ENCODE measurements at regions not wholly inside any gene's neighbourhood (a gene's known extent, or its start where the extent isn't known, plus 50 kb on each side); places are given as distances from the start of the nearest gene placed in this dataset.

DNA sequence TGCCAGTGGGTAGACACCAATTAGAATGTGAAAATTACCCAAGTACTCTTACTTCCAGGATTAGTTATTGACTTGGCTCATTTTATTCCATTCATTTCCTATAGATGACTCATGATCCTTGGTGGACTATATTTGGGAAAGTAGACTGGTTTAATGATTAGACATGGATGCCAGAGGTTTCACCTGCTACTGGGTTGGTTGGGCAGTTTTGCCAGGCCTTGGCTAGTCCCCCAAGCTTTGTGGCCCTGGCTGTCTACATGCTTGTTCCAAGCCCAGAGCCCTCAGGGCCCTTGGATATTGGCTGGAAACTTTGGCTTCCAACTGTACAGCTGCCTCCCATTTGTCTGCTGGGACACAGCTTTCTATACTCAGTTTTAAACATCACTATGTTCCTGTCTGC, 104.1 kb downstream of the ZFP64 start:
- H4K91ac ChIP-seq (replicated peaks; ENCODE audit: insufficient read length, low read length): no peak overlapping the region
- H3K23me2 ChIP-seq (ENCODE audit: low read depth, low read length): no peaks in the 10 kb centered on the region
- no peak overlapping the region for H3K18ac ChIP-seq (ENCODE audit: extremely low read depth, low read length)
- DNase-seq (ENCODE audit: low read depth in 1 of 2, low spot score in 2 of 2) (no peak), FAIRE-seq (no peak)
- CTCF ChIA-PET (ENCODE audit: partially characterized antibody): interaction anchor here (1.0 kb wide), 1 partner anchor 307 kb away, joined by 4 read pairs; no protein-coding TSS in a partner anchor
- H3K36me3 ChIP-seq (ENCODE audit: control insufficient read depth in 2 of 4, insufficient read depth in 4 of 4, low read length in 3 of 4): peaks cover 11 to 34% (median 25%) of the 10 kb centered on the region in 4 experiments
- no peaks in the 10 kb centered on the region for H3K79me1 ChIP-seq (ENCODE audit: low read depth, low read length)
- peaks cover 17 to 19% of the 10 kb centered on the region in 2 experiments for H3K9me3 ChIP-seq (ENCODE audit: insufficient read depth in 2 of 2, low read depth in 1 of 2, low read length in 1 of 2)
- no peak overlapping the region for H4K5ac ChIP-seq (ENCODE audit: insufficient read length, low read depth, low read length)
- H4K20me1 ChIP-seq (replicated peaks in 1 of 2; ENCODE audit: control insufficient read depth in 1 of 2, insufficient read depth in 2 of 2, low read length in 2 of 2): no peaks in the 10 kb centered on the region
- H2BK12ac ChIP-seq (ENCODE audit: low read depth, low read length): no peak overlapping the region
- H4K8ac ChIP-seq (ENCODE audit: extremely low read depth, insufficient read depth, low read length): no peak overlapping the region
- no peak overlapping the region for H2AFZ ChIP-seq (ENCODE audit: low read length)
- H2BK5ac ChIP-seq (ENCODE audit: low read depth, low read length): no peak overlapping the region
- H3K4me1 ChIP-seq (replicated peaks in 1 of 4; ENCODE audit: control insufficient read depth in 3 of 4, insufficient read depth in 4 of 4, low read length in 3 of 4): peaks cover 0 to 2% (median 0%) of the 10 kb centered on the region in 4 experiments; a peak in 2 of 7 replicates
- H3K23ac ChIP-seq (ENCODE audit: insufficient read length): no peak overlapping the region
- no peak overlapping the region for H3K4ac ChIP-seq (replicated peaks; ENCODE audit: insufficient read length, low read depth, low read length)
- H3K14ac ChIP-seq (ENCODE audit: insufficient read length): no peak overlapping the region
- no peak overlapping the region for H2AK5ac ChIP-seq (ENCODE audit: low read depth, low read length)
- H2BK15ac ChIP-seq (ENCODE audit: low read length): no peak overlapping the region
- no peak overlapping the region for H3K4me2 ChIP-seq (ENCODE audit: insufficient read depth in 1 of 2, low read depth in 2 of 2, low read length in 2 of 2)
- no peaks in the 10 kb centered on the region for H3K27me3 ChIP-seq (replicated peaks in 1 of 4; ENCODE audit: control insufficient read depth in 3 of 4, extremely low read depth in 1 of 4, insufficient read depth in 3 of 4, low read length in 3 of 4)
- H3K9ac ChIP-seq (replicated peaks in 1 of 4; ENCODE audit: extremely low read depth in 1 of 4, low read depth in 3 of 4, low read length in 3 of 4): no peak overlapping the region; a peak in 2 of 7 replicates
- no peak overlapping the region for H2BK20ac ChIP-seq (ENCODE audit: low read length)
- TF ChIP-seq CBX8 (IDR thresholded peaks at IDR 0.05; ENCODE audit: borderline replicate concordance, low read depth, low read length) (no peak), NANOG (IDR thresholded peaks at IDR 0.05; ENCODE audit: insufficient read depth, low read depth, low read length, poor library complexity, severe bottlenecking) (no peak), KDM1A (IDR thresholded peaks at IDR 0.05; ENCODE audit: borderline replicate concordance, low read length) (no peak), TEAD4 (IDR thresholded peaks at IDR 0.05; ENCODE audit: low read depth, low read length) (no peak), KDM4A (IDR thresholded peaks at IDR 0.05; ENCODE audit: low read depth, low read length, severe bottlenecking) (no peak), EGR1 (IDR thresholded peaks at IDR 0.05; ENCODE audit: borderline replicate concordance, low read depth, low read length) (no peak), EP300 (IDR thresholded peaks at IDR 0.05; ENCODE audit: borderline replicate concordance in 1 of 2, low read depth in 2 of 2, low read length in 2 of 2) (no peak), CHD2 (IDR thresholded peaks at IDR 0.05; ENCODE audit: low read length) (no peak), GABPA (IDR thresholded peaks at IDR 0.05; ENCODE audit: borderline replicate concordance, insufficient read depth, low read length) (no peak), SAP30 (IDR thresholded peaks at IDR 0.05; ENCODE audit: insufficient read depth, insufficient replicate concordance, low read length) (no peak), ATF3 (IDR thresholded peaks at IDR 0.05; ENCODE audit: insufficient read depth, low read depth, low read length) (no peak)
- no peak overlapping the region; a peak in 2 of 8 replicates for H3K4me3 ChIP-seq (ENCODE audit: extremely low read depth in 1 of 4, insufficient read depth in 2 of 4, low read depth in 3 of 4, low read length in 4 of 4)
- POLR2A ChIA-PET (ENCODE audit: partially characterized antibody): interaction anchor here (0.6 kb wide), 1 partner anchor 252 kb away, joined by 3 read pairs; no protein-coding TSS in a partner anchor
- H2BK120ac ChIP-seq (replicated peaks; ENCODE audit: low read depth, low read length): no peak overlapping the region
- H3K79me2 ChIP-seq (ENCODE audit: control insufficient read depth in 1 of 2, insufficient read depth in 2 of 2, low read length in 2 of 2): no peaks in the 10 kb centered on the region
- H3K27ac ChIP-seq (ENCODE audit: low read depth, low read length): no peak overlapping the region
- no peak overlapping the region for H3K56ac ChIP-seq (replicated peaks; ENCODE audit: insufficient read length, low read depth, low read length)

All from H1 (cell line).